NCI-H510A treated with DMSO at 0.1 percent for 48 hours (cell line): ENCODE measurements at regions not wholly inside any gene's neighbourhood (a gene's known extent, or its start where the extent isn't known, plus 50 kb on each side); places are given as distances from the start of the nearest gene placed in this dataset.
A peak's percentile ranks its signal among the peaks of the same experiment; 100 is the strongest.

Source experiments
- DNase-seq: peaks from one replicate; lab custom pipeline; 2025; lab: John Stamatoyannopoulos, UW

DNA sequence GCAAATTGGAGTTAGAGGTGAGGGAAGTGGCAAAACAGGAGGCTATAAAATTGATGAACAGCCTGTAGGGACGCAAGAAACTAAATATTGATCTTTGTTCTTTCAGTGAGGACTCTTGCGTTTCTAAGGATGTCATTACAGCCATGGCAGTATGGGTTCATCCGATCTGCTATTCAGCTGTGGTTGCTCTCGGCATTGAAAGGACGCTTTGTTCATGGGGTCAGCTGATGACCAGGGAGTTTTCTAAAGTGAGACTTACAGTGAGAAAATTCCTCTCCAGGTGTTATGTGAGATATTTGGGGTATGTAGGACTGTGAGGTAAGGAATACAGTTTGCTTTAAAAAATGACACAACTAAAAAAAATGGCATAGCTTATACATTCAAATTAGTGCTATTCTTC is 52.7 kb upstream of the PELI1 start:
- no peak for DNase-seq

DNA sequence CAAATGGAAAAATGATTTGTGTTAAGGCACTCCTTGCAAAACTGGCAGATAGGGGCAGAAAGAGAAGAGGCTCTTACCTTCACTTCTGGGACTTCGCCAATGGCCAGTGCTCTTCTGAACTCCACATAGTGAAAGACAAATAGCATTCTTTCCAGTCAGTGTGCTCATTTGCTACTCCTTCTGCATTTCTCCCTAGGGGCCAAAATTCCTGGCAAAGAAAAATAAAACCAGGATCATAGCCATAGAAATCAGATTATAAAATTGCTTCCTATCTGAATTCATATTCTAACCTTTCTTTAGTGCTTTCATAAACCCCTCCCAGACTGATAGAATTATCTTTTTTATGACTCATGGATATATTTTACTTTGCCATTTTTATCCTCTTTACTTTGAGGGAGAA is 56.9 kb upstream of the PELI1 start:
- no peak for DNase-seq

DNA sequence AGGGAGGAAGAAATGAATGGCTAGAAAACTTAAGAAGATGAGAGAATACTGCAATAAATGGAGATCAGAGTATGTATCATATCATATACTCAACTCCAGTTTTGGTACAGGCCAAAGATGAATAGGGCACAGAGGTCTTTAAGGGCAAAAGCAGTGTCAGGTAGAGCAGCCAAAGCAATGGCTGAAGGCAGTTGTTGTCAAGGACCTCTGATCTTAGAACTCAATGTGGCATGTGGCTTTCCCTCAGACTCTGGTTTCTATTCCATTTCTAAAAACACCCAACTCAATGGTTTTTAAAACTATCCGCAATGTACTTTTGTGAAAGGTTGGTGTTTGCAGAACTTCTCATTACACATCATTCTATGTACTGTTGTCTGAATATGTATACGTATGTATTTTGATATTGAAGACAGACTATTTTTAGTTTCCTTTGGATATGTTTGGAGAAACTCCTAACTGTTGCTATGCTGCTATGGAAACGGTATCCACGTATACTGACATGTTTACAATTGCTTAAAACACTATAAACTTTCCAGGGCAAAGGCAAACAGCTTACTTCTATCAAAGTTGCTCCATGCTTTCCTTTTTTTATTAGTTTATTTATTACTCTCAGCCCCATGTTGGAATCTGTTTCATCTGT is 58.1 kb upstream of the PELI1 start:
- peak; percentile 47 for DNase-seq

DNA sequence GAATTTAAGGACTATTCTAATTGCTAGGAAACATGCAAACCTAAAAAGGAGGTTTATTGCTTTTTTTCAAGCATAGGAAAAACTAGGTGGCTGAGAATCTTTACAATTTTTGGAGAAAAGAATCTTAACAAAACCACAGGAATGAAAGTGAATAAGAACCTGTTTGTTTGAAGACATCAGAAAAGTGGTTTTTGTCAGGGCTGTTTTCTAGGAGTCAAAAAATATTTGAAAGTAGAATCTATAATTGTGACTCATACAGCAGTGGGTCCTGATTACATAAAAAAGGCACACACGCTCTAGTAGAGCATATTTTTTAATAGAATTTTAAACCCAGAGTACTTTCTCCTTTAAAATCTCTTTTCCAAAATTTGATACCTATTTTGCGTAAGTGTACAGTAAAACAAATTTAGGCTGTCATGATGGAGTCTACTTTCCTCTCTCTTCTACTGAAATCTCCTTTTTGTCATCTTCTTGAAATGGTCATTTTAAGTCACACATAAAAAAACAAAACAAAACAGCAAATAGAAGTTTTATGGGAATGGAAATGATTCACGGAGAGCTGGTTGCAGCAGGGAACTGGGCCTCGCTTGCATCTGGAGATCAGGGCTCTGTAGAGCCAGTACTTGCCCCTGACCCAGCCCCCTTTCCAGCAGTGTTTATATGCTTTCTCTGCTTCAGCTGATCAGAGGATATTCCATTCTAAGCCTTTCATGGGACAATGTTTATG is 59.1 kb upstream of the PELI1 start:
- DNase-seq: no peak

- DNase-seq: no peak
Measured at GRCh38 chr2:64203858-64204632, 59.8 kb upstream of the PELI1 start.

DNA sequence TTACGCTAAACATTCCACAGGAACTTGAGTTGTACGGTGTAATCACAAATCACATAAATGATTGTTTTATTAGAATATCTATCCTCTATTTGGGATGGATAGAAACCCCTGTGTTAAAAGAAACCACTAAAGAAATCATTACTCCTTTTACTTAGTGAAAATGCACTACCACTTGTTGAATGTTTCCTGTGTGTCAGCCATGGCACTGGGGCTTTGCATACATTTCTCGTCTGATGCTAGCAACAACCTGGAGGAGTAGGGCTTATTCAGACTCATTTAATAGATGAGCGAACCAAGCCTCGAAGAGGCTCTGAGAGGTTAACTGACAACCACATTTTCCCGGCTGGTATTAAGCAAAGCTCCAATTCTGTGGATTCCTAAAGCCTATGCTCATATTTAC is 60.5 kb upstream of the PELI1 start:
- DNase-seq: no peak

- DNase-seq: no peak
Measured at GRCh38 chr2:64205415-64205814, 61.2 kb upstream of the PELI1 start.

DNA sequence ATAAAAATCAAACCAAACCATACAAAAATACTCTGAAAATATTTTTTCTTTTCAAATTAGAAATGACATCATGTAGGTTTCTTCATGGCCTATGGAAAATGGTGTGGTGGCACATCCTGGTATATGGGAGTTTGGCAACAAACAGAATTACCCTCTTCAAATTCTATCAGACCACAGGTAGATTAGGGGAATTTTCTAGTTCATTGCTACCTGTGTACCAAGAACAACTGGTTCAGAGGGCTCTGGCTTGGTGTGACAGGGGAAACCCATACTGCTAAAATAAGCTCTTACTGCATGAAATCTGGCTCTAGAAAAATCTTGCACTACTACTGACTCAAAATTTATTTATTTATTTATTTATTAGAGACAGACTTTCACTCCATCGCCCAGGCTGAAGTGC is 63.4 kb upstream of the PELI1 start:
- no peak for DNase-seq

DNA sequence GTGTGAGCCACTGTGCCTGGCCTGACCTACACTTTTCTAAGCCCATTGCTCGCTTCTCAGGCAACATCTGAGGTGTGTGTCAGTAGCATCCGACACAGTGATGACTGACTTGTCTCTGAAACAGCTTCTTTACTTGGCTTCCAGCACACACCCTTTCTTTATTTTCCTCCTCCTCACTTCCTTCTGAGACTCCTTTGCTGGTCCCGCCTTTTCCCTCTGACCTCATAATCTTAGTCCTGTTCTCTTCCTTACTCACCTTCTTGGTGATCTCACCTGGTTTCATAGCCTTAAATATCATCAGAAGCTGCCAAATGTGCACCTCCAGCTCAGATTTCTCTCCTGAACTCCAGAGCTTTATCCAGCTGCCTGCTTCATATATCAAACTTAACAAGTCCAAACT is 66.6 kb upstream of the PELI1 start:
- no peak for DNase-seq

DNA sequence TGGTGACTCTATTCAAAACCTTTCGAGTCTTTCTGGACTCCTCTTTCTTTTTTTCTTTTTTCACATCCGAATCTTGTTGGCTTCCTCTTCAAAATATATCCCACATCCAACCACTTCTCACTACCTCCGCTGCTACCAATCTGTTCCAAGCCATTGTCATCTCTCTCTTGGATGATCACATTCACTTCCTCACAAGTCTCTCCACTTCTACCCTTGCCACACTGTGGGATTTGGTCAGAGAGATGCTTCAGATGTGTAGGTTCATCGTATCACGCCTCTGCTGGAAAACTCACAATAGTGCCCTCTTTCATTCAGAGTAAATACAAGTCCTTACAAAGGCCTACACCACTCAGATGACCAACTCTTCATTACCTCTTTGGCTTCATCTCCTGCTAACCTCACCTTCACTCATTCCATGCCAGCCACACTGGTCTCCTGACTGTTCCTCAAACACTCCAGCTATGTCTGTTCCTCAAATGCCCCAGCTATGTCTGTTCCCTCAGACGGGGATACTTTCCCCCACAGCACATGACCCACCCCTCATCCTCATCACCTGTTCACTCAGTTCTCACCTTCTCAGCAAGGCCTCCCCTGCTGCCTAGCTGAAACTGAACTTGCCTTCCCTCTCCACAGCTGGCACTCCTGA is 67.2 kb upstream of the PELI1 start:
- DNase-seq: no peak

- DNase-seq: no peak
Measured at GRCh38 chr2:64212346-64212745, 68.1 kb upstream of the PELI1 start.

- no peak for DNase-seq
Measured at GRCh38 chr2:64212801-64213321, 68.6 kb upstream of the PELI1 start.

DNA sequence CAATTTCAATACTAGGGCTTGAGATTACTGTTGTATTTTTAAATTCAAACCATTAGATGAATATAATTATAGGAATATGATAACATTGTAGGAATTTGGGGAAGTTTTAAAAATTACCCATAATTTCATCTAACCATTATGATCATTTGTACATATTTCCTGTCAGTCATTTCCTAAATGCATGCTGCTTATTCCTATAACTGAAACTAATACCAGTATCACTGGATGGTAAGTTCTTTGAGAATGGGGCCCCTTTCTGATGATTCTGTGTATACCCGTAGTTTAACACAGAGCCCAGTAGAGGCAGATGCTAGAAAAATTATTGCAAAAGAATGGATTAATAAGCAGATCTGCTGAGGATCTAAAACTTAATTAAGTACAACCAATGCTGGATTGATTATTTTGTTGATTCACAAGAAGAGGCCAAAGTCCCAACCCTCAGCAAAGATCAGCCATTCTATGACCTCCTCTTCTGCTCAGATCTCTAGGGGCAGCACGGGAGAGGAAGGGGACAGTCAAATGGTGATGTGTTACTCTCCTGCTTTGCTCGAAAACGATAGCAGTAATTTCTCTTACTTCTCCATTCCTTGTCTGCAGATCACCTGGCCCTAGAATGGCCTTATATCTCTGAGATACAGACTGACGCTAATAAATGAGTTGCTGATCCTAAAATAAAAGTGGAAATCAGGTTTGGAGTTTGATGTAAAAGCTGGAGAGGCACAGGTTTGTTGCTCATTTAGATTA is 69.5 kb upstream of the PELI1 start:
- no peak for DNase-seq

DNA sequence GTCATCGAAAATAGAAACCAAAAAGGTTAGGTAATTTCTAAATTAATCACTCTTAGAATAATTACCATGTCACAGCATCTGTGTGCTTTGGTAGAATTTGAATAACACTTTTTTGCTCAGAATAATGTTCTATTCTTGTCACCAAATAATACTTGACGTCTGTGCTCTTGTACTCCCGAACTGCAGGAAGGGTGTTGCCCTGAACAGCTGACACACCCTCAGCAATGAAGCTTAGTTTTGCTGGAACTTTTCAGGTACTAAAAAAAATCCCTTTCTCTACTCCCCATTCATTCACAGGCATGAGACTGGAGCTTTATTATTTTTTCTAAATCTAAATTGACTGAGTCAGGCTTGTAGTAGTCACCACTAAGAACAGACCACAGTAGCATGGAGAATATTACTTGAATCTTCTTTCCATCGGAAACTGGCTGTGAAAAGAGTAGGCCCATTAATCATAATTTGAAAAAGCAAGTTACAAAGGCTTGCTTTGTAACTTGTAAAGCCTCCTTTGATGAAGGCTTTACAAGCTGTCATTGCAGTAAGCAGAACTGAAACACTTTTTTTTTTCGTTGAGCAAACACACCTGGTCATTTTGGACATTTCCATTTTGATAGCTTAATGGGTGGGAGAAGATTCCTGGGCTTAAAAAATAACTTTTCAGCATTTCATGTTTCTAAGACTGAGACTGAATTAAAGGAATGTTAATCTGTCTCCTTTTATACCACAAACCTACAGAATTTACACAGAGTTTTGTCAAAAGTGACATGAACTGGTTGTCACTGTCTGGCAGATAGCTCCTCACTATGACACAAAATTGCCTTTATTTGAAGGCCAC is 70.3 kb upstream of the PELI1 start:
- peak; percentile 72 for DNase-seq

DNA sequence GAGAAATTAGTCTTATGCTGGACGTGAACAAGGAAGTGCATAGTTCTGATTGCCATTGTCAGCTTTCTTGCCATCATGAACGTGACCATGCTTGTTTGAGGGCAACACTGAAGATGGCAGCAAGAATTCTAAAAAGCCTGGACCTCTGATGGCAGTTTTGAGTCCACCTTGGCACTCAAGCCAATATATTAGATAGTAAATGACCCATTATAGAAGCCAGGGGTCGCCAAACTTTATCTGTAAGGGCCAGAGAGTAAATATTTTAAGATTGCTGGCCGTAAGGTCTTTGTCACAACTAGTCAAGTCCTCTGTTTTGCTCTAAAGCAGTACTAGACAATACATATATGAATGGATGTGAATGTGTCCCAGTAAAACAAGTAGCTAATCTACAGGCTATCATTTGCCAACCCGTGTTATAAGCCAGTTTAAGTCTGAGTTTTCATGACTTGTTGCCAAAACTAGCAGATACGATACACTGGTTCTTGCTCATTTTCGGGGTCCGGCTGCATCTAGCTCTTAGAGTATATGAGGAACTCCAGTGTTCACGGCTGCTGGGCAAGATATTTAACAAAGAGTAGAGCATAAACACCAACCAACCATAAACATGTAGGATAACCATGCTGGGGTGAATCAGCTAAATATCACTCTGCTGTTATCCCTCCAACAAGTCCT is 73.1 kb upstream of the PELI1 start:
- no peak for DNase-seq

- no peak for DNase-seq
Measured at GRCh38 chr2:64218137-64218802, 74.0 kb upstream of the PELI1 start.

GRCh38 chr2:64219149-64219548 is 74.9 kb upstream of the PELI1 start:
- DNase-seq: no peak

DNA sequence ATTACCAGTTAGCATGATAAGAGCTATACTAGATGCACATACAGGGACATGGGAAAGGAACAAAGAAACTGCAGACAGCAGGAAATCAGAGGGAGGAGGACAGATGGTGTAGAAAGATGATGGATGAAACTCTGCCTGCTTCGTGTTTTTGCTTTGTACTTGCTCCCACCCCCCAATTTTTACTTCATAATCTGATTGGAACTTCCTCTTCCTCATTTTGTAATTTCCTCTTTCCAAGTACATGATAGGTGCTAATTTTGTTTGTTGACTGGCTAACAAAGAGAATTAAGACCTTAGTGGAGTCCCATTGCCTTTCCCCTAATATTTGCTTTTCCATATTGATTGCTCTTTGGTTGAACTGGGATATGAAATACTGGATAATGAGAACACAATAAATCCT is 76.0 kb upstream of the PELI1 start:
- no peak for DNase-seq

DNA sequence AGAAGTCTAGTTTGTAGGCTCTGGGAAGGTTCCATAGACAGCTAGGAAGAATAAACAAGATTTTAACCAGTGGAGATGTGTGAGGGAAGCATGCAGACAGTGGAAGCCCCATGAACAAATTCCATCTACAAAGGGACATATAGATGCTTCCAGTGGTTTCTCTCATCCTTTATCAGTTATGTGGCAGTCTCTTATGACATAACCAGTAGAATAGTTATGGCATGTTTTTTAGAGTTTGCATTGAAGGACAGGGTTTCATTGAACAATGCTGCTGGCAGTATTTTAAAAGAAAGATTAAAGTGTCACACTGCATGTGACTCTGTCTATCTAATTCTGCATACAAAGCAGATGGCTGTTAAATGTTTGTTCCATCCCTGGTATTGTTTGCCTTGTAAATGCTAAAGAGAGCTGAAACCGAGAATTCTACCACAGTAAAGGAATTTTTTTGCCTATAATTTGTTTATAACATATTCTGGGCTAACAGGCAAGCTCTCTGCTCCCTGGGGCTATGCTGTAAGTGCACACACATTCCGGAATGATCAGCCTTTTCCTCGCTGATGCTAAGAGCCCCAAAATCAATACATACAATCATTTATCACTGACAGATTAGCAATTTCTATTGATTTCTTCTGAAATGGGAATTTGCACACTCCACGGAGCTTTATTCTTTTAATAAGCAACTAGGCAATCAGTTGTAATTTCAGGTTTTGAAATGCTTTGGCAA is 76.8 kb upstream of the PELI1 start:
- no peak for DNase-seq
